Smooth muscle cell (in vitro differentiated cells): ENCODE measurements at regions not wholly inside any gene's neighbourhood (a gene's known extent, or its start where the extent isn't known, plus 50 kb on each side); places are given as distances from the start of the nearest gene placed in this dataset.

ENCODE experiments used
- DNase-seq: peaks from one replicate; lab custom pipeline; 2025; ENCODE audit not compliant: unreplicated experiment; lab: John Stamatoyannopoulos, UW
- H2AFZ ChIP-seq: fragments of 200-600 bp; sonication (generic); 2 replicates; pipeline ENCODE4 v1.6.0; 2016; ENCODE audit warnings: antibody characterized with exemption, low read depth, mild to moderate bottlenecking
- H3F3A ChIP-seq: fragments of 200-600 bp; sonication (generic); 2 replicates; pipeline ENCODE4 v1.6.0; 2017; ENCODE audit warnings: antibody characterized with exemption, low read depth
- H3K27ac ChIP-seq: fragments of 200-600 bp; sonication (generic); 2 replicates; pipeline ENCODE4 v1.5.1; 2016; ENCODE audit warnings: low read depth, mild to moderate bottlenecking
- H3K27me3 ChIP-seq: fragments of 200-600 bp; sonication (generic); 2 replicates; pipeline ENCODE4 v1.6.1; 2016; ENCODE audit warnings: low read depth, mild to moderate bottlenecking
- H3K36me3 ChIP-seq: fragments of 200-600 bp; sonication (generic); 2 replicates; pipeline ENCODE4 v1.5.1; 2016; ENCODE audit warnings: low read depth
- H3K4me1 ChIP-seq: fragments of 200-600 bp; sonication (generic); 2 replicates; pipeline ENCODE4 v1.5.1; 2016; ENCODE audit warnings: low read depth
- H3K4me2 ChIP-seq: fragments of 200-600 bp; sonication (generic); 2 replicates; pipeline ENCODE4 v1.6.0; 2016; ENCODE audit warnings: mild to moderate bottlenecking
- H3K4me3 ChIP-seq: fragments of 200-600 bp; sonication (generic); 2 replicates; pipeline ENCODE4 v1.5.1; 2016; ENCODE audit warnings: mild to moderate bottlenecking
- H3K79me2 ChIP-seq: fragments of 200-600 bp; sonication (generic); 2 replicates; pipeline ENCODE4 v1.6.0; 2016; ENCODE audit warnings: low read depth, mild to moderate bottlenecking
- H3K9ac ChIP-seq: fragments of 200-600 bp; sonication (generic); 2 replicates; pipeline ENCODE4 v1.6.0; 2016; ENCODE audit warnings: low read depth
- H3K9me3 ChIP-seq: fragments of 200-600 bp; sonication (generic); replicated peaks from 2 replicates; pipeline ENCODE4 v1.5.1; 2016; ENCODE audit warnings: low read depth
- H4K20me1 ChIP-seq: fragments of 200-600 bp; sonication (generic); 2 replicates; pipeline ENCODE4 v1.6.0; 2016; ENCODE audit warnings: low read depth
- WGBS: methylation state at CpG from one replicate; pipeline ENCODE4 v1.1.7; 2016; ENCODE audit warnings: low lambda C conversion rate; 5-methylcytosine and 5-hydroxymethylcytosine counted together
- TF ChIP-seq, protein P1 (sequence below): fragments of 200-600 bp; sonication (generic); IDR thresholded peaks from 2 replicates; pipeline ENCODE4 v1.5.1; 2017; ENCODE audit warnings: borderline replicate concordance, mild to moderate bottlenecking, antibody characterized with exemption; ENCODE audit not compliant: insufficient read depth, poor library complexity, severe bottlenecking

DNA sequence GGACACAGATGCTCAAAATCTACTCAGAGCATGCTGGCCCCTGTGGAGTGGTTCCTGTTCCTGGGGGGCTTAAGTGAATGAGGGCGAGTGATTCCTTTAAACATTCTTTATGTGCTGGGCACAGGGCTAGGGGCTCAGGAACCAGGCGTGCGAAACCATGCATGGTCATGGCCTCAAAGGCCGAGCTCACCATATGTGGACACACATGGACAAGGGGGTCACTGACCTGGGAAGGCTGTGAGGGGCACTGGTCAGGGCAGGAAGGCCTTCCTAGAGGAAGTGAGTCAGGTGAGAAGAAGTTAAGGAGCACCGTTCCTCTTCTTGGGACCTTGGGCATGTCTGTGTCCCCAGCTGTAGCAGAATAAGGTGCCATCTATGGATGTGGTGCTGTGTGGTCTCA, 74.6 kb upstream of the BHLHE23 start:
- H3K4me2 ChIP-seq: no peak overlapping the region
- H3K9me3 ChIP-seq: peaks cover 6% of the 10 kb centered on the region
- H4K20me1 ChIP-seq: no peaks in the 10 kb centered on the region
- no peak overlapping the region for H2AFZ ChIP-seq
- TF ChIP-seq, protein P1, sequence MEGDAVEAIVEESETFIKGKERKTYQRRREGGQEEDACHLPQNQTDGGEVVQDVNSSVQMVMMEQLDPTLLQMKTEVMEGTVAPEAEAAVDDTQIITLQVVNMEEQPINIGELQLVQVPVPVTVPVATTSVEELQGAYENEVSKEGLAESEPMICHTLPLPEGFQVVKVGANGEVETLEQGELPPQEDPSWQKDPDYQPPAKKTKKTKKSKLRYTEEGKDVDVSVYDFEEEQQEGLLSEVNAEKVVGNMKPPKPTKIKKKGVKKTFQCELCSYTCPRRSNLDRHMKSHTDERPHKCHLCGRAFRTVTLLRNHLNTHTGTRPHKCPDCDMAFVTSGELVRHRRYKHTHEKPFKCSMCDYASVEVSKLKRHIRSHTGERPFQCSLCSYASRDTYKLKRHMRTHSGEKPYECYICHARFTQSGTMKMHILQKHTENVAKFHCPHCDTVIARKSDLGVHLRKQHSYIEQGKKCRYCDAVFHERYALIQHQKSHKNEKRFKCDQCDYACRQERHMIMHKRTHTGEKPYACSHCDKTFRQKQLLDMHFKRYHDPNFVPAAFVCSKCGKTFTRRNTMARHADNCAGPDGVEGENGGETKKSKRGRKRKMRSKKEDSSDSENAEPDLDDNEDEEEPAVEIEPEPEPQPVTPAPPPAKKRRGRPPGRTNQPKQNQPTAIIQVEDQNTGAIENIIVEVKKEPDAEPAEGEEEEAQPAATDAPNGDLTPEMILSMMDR: no peak
- H3K36me3 ChIP-seq: no peaks in the 10 kb centered on the region
- no peak for DNase-seq
- no peak overlapping the region for H3K4me3 ChIP-seq
- H3F3A ChIP-seq: no peaks in the 10 kb centered on the region
- 77% methylated on average over 5 of the region's 5 CpGs for WGBS
- no peak overlapping the region for H3K27ac ChIP-seq
- H3K27me3 ChIP-seq: no peaks in the 10 kb centered on the region
- H3K79me2 ChIP-seq: no peaks in the 10 kb centered on the region
- H3K4me1 ChIP-seq: no peaks in the 10 kb centered on the region
- no peak overlapping the region for H3K9ac ChIP-seq

DNA sequence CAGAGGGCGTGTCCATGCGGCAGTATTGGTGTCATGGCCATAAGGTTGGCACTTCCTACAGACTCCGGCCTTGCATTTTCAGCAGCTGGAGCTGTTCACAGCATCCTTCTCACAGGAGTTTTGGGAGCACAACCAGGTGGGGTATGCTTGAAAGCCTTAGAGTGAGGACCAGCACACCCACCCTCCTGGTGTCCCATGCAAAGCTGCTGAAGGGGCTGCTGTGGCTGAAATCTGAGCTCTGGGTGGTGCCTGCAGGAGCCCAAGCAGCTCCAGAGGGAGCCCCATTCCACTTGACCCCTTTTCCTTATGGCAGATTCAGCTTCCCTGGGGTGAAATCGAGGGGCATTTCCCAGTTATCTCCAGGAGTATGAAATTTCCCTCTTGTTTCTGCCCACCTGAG, 74.0 kb upstream of the BHLHE23 start:
- Histone ChIP-seq H3K36me3 (no peaks in the 10 kb centered on the region), H3K27me3 (no peaks in the 10 kb centered on the region), H4K20me1 (no peaks in the 10 kb centered on the region), H2AFZ (no peak overlapping the region), H3K4me3 (no peak overlapping the region), H3K9me3 (peaks cover 6% of the 10 kb centered on the region), H3K4me1 (no peaks in the 10 kb centered on the region), H3K27ac (no peak overlapping the region), H3K4me2 (no peak overlapping the region), H3K79me2 (no peaks in the 10 kb centered on the region), H3K9ac (no peak overlapping the region), H3F3A (no peaks in the 10 kb centered on the region)
- WGBS: 76% methylated on average over 4 of the region's 4 CpGs
- TF ChIP-seq, protein P1: no peak
- no peak for DNase-seq

DNA sequence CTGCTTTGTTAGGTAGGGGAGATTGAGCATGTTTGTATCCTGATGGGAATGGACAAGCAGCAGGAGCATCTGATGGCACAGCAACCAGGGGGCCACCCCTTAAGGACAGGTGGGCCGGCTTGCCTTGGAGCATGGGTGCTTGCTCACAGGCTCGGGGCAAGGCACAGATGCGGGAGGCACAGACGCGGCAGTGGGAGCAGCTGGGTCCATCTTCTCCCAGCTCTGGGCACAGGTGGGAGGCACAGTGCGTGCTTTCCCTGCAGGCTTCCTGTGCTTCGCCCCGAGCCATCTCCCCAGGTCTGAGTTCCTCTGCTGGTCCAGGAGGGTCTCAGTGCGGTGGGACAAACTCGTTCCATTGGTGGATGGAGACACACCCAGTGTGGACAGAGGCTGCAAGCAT, 73.6 kb upstream of the BHLHE23 start:
- H3K4me2 ChIP-seq: no peak overlapping the region
- H3K27ac ChIP-seq: no peak overlapping the region
- H3K36me3 ChIP-seq: no peaks in the 10 kb centered on the region
- no peaks in the 10 kb centered on the region for H4K20me1 ChIP-seq
- H3K27me3 ChIP-seq: no peaks in the 10 kb centered on the region
- 83% methylated on average over 10 of the region's 10 CpGs for WGBS
- no peaks in the 10 kb centered on the region for H3K79me2 ChIP-seq
- TF ChIP-seq, protein P1: no peak
- H3K4me1 ChIP-seq: no peaks in the 10 kb centered on the region
- no peak overlapping the region for H3K9ac ChIP-seq
- no peaks in the 10 kb centered on the region for H3F3A ChIP-seq
- peaks cover 6% of the 10 kb centered on the region for H3K9me3 ChIP-seq
- no peak overlapping the region for H2AFZ ChIP-seq
- DNase-seq: no peak
- no peak overlapping the region for H3K4me3 ChIP-seq

DNA sequence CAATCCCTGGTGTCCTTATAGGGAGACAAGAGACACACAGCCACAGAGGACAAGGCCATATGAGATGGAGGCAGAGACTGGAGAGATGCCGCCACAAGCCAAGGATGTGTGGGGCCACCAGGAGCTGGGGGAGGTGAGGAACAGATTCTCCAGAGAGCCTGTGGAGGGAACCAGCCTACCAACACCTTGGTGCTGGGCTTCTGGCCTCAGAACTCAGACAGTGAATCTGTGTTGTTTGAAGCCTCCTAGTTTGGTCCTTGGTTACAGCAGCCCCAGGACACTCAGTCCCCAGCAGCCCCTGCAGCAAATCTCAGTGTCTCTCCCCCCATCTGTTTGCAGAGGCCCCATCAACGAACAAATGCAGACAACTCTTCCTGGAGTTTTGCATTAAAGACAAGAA, 73.2 kb upstream of the BHLHE23 start:
- Histone ChIP-seq H4K20me1 (no peaks in the 10 kb centered on the region), H3K79me2 (no peaks in the 10 kb centered on the region), H3K27ac (no peak overlapping the region), H3K36me3 (no peaks in the 10 kb centered on the region), H3K4me3 (no peak overlapping the region), H2AFZ (no peak overlapping the region), H3K4me1 (no peaks in the 10 kb centered on the region), H3K4me2 (no peak overlapping the region), H3K9ac (no peak overlapping the region), H3K27me3 (no peaks in the 10 kb centered on the region), H3K9me3 (peaks cover 6% of the 10 kb centered on the region), H3F3A (no peaks in the 10 kb centered on the region)
- TF ChIP-seq, protein P1: no peak
- DNase-seq: no peak
- 69% methylated on average over 2 of the region's 2 CpGs for WGBS
